IMR-90 (cell line): ENCODE measurements at regions not wholly inside any gene's neighbourhood (a gene's known extent, or its start where the extent isn't known, plus 50 kb on each side); places are given as distances from the start of the nearest gene placed in this dataset.

Experiments
- ATAC-seq: fragments of 200-7000 bp; cut with Tn5 transposase; 2 replicates; pipeline ENCODE4 v1.9.1; 2020; ENCODE audit warnings: low read depth, mild to moderate bottlenecking, moderate library complexity
- BruUV-seq: library from RNA; stranded (reverse); fragments of 400-500 nt; replicated peaks from 2 replicates; lab custom pipeline; 2021; lab: Mats Ljungman, UMichigan
- CTCF ChIA-PET: fragments of 300-600 bp; formaldehyde crosslinking; extraction: SDS; loops from one replicate; lab custom pipeline; 2021; ENCODE audit warnings: antibody characterized with exemption; lab: Yijun Ruan, JAX
- POLR2A ChIA-PET: fragments of 300-600 bp; sonication (Branson Sonifier 250); formaldehyde crosslinking; loops from one replicate; lab custom pipeline; 2022; ENCODE audit warnings: antibody characterized with exemption; ENCODE audit not compliant: unreplicated experiment; lab: Charles Lee
- DNase-seq: peaks from one replicate; pipeline ENCODE4 v3.0.0; 2013
- H2AFZ ChIP-seq: replicated peaks from 2 replicates; pipeline ENCODE3; 2013; ENCODE audit warnings: low read length, mild to moderate bottlenecking; ENCODE audit not compliant: poor library complexity
- H2AK5ac ChIP-seq: 2 replicates; pipeline ENCODE4 v1.6.1; 2013; ENCODE audit warnings: low read depth, low read length, inconsistent platforms
- H2AK9ac ChIP-seq: replicated peaks from 2 replicates; pipeline ENCODE3; 2013; ENCODE audit warnings: mild to moderate bottlenecking, low read depth, low read length, moderate library complexity; ENCODE audit not compliant: poor library complexity
- H2BK120ac ChIP-seq: 2 replicates; pipeline ENCODE4 v1.6.1; 2013; ENCODE audit warnings: low read depth, low read length, inconsistent platforms
- H2BK15ac ChIP-seq: 3 replicates; pipeline ENCODE4 v1.6.1; 2013; ENCODE audit warnings: low read depth, low read length, inconsistent platforms
- H2BK20ac ChIP-seq: 2 replicates; pipeline ENCODE4 v1.6.1; 2013; ENCODE audit warnings: low read depth, mild to moderate bottlenecking, inconsistent platforms, low read length, moderate library complexity
- H2BK5ac ChIP-seq: 2 replicates; pipeline ENCODE4 v1.6.1; 2013; ENCODE audit warnings: mild to moderate bottlenecking, low read depth, low read length, inconsistent platforms; ENCODE audit not compliant: poor library complexity, severe bottlenecking
- H3K14ac ChIP-seq: replicated peaks from 2 replicates; pipeline ENCODE4 v1.6.1; 2013; ENCODE audit warnings: low read depth, low read length, inconsistent platforms
- H3K18ac ChIP-seq: 2 replicates; pipeline ENCODE4 v1.6.1; 2013; ENCODE audit warnings: low read depth, low read length, control low read depth
- H3K23ac ChIP-seq: 2 replicates; pipeline ENCODE4 v1.6.1; 2013; ENCODE audit warnings: low read depth, low read length, inconsistent platforms
- H3K27ac ChIP-seq: 2 replicates; pipeline ENCODE4 v1.5.1; 2013; ENCODE audit warnings: mild to moderate bottlenecking, control low read depth, low read length; ENCODE audit not compliant: insufficient read depth
- H3K27me3 ChIP-seq: 2 replicates; pipeline ENCODE4 v1.6.1; 2013; ENCODE audit warnings: low read length; ENCODE audit not compliant: control insufficient read depth, insufficient read depth
- H3K36me3 ChIP-seq: 2 replicates; pipeline ENCODE4 v1.6.1; 2013; ENCODE audit warnings: low read length, mixed read lengths; ENCODE audit not compliant: control insufficient read depth, insufficient read depth
- H3K4ac ChIP-seq: 2 replicates; pipeline ENCODE4 v1.6.1; 2013; ENCODE audit warnings: low read depth, low read length, inconsistent platforms
- H3K4me1 ChIP-seq: 2 replicates; pipeline ENCODE4 v1.6.1; 2013; ENCODE audit warnings: low read length, mixed read lengths; ENCODE audit not compliant: control insufficient read depth, insufficient read depth
- H3K4me2 ChIP-seq: 2 replicates; pipeline ENCODE4 v1.6.1; 2013; ENCODE audit warnings: low read depth, mild to moderate bottlenecking, control low read depth, low read length, moderate library complexity
- H3K4me3 ChIP-seq: 2 replicates; pipeline ENCODE4 v1.5.1; 2013; ENCODE audit warnings: low read depth, mild to moderate bottlenecking, control low read depth, low read length, moderate library complexity; ENCODE audit not compliant: insufficient read depth
- H3K56ac ChIP-seq: 2 replicates; pipeline ENCODE4 v1.6.1; 2013; ENCODE audit warnings: low read length, inconsistent platforms; ENCODE audit not compliant: insufficient read depth; ENCODE audit errors: extremely low read depth
- H3K79me1 ChIP-seq, 2 experiments: 2 replicates each; pipeline ENCODE4 v1.6.1; 2013; ENCODE audit warnings: low read length in 2 of 2, inconsistent platforms in 1 of 2, low read depth in 1 of 2
- H3K9ac ChIP-seq: 2 replicates; pipeline ENCODE4 v1.6.1; 2013; ENCODE audit warnings: low read depth, low read length, control low read depth
- H3K9me1 ChIP-seq: 2 replicates; pipeline ENCODE4 v1.6.1; 2013; ENCODE audit warnings: low read length, inconsistent platforms; ENCODE audit not compliant: insufficient read depth
- H3K9me3 ChIP-seq: 2 replicates; pipeline ENCODE4 v1.6.1; 2013; ENCODE audit warnings: low read length; ENCODE audit not compliant: control insufficient read depth, insufficient read depth
- H4K20me1 ChIP-seq: 2 replicates; pipeline ENCODE4 v1.6.1; 2013; ENCODE audit warnings: low read length, inconsistent platforms; ENCODE audit not compliant: insufficient read depth
- H4K5ac ChIP-seq: 2 replicates; pipeline ENCODE4 v1.6.1; 2013; ENCODE audit warnings: mild to moderate bottlenecking, low read depth, low read length, control low read depth
- H4K8ac ChIP-seq, 2 experiments: 2 replicates each; pipeline ENCODE4 v1.6.1; 2013; ENCODE audit warnings: low read depth in 2 of 2, low read length in 2 of 2, control low read depth in 1 of 2, inconsistent platforms in 1 of 2
- H4K91ac ChIP-seq: 2 replicates; pipeline ENCODE4 v1.6.1; 2013; ENCODE audit warnings: low read depth, low read length, inconsistent platforms; ENCODE audit not compliant: insufficient read depth
- BHLHE40 ChIP-seq: fragments of 150-350 bp; IDR thresholded peaks from 2 replicates; pipeline ENCODE4 v1.6.1; 2016; ENCODE audit warnings: mild to moderate bottlenecking, low read depth, low read length
- CEBPB ChIP-seq: IDR thresholded peaks from 2 replicates; pipeline ENCODE4 v1.6.1; 2012; ENCODE audit warnings: low read depth, low read length, improper control_type of control experiment
- CHD1 ChIP-seq: IDR thresholded peaks from 2 replicates; pipeline ENCODE4 v1.6.1; 2012; ENCODE audit warnings: low read depth, low read length, improper control_type of control experiment
- ELK1 ChIP-seq: fragments of 150-350 bp; IDR thresholded peaks from 2 replicates; pipeline ENCODE4 v1.6.1; 2016; ENCODE audit warnings: low read depth, mild to moderate bottlenecking, low read length, moderate library complexity, borderline replicate concordance
- FOS ChIP-seq: fragments of 150-350 bp; IDR thresholded peaks from 2 replicates; pipeline ENCODE4 v1.6.1; 2016; ENCODE audit warnings: low read depth, low read length
- MAFK ChIP-seq: IDR thresholded peaks from 2 replicates; pipeline ENCODE4 v1.6.1; 2012; ENCODE audit warnings: low read depth, low read length, improper control_type of control experiment
- MAZ ChIP-seq: IDR thresholded peaks from 2 replicates; pipeline ENCODE4 v1.6.1; 2012; ENCODE audit warnings: low read depth, mild to moderate bottlenecking, low read length, improper control_type of control experiment, moderate library complexity, borderline replicate concordance
- MXI1 ChIP-seq: IDR thresholded peaks from 2 replicates; pipeline ENCODE4 v1.6.1; 2012; ENCODE audit warnings: low read depth, mild to moderate bottlenecking, low read length, moderate library complexity, borderline replicate concordance
- NFE2L2 ChIP-seq: fragments of 150-350 bp; IDR thresholded peaks from 2 replicates; pipeline ENCODE4 v1.6.1; 2016; ENCODE audit warnings: low read depth, mild to moderate bottlenecking, low read length
- POLR2A ChIP-seq: IDR thresholded peaks from 2 replicates; pipeline ENCODE4 v1.6.1; 2012; ENCODE audit warnings: mild to moderate bottlenecking, low read depth, low read length
- RAD21 ChIP-seq: IDR thresholded peaks from 2 replicates; pipeline ENCODE4 v1.6.1; 2012; ENCODE audit warnings: low read length, improper control_type of control experiment
- RCOR1 ChIP-seq: IDR thresholded peaks from 2 replicates; pipeline ENCODE4 v1.6.1; 2012; ENCODE audit warnings: mild to moderate bottlenecking, low read length, improper control_type of control experiment; ENCODE audit not compliant: insufficient replicate concordance
- RFX5 ChIP-seq: IDR thresholded peaks from 2 replicates; pipeline ENCODE4 v1.8.0; 2012; ENCODE audit warnings: low read depth, mild to moderate bottlenecking, low read length, moderate library complexity
- SMC3 ChIP-seq: fragments of 150-350 bp; IDR thresholded peaks from 2 replicates; pipeline ENCODE4 v1.6.1; 2016; ENCODE audit warnings: low read depth, mild to moderate bottlenecking, antibody characterized with exemption, low read length, moderate library complexity
- WGBS, 2 experiments: methylation state at CpG; one replicate each; pipeline versions ENCODE4 v1.1.5 to v1.1.7; 2013; ENCODE audit warnings: missing lambda C conversion rate in 2 of 2; ENCODE audit not compliant: insufficient read length in 1 of 2; ENCODE audit errors: extremely low coverage in 2 of 2; 5-methylcytosine and 5-hydroxymethylcytosine counted together
- dilution Hi-C: fragments of 300-500 bp; cut with HindIII; formaldehyde crosslinking; loops from one replicate; pipeline ENCODE4 v1.14.3; 2018; ENCODE audit warnings: low sequenced_read_pairs; ENCODE audit not compliant: unreplicated experiment
- in situ Hi-C: fragments of 300-500 bp; cut with MboI; formaldehyde crosslinking; loops from 3 replicates; pipeline ENCODE4 v1.14.3; 2019; ENCODE audit warnings: low sequenced_read_pairs, inconsistent platforms, mixed read lengths
- intact Hi-C: fragments of 100-400 bp; cut with micrococcal nuclease; formaldehyde crosslinking; loops from 2 replicates; pipeline ENCODE4 v1.10.0; 2022
- TF ChIP-seq, protein P1 (sequence below): conservative IDR thresholded peaks from 2 replicates; pipeline ENCODE4 v1.5.1; 2012; ENCODE audit warnings: mild to moderate bottlenecking, low read depth, low read length, improper control_type of control experiment
- TF ChIP-seq, protein P2 (sequence below): fragments of 150-350 bp; IDR thresholded peaks from 2 replicates; pipeline ENCODE4 v1.6.1; 2017; ENCODE audit warnings: mild to moderate bottlenecking, antibody characterized with exemption, low read length, low read depth

DNA sequence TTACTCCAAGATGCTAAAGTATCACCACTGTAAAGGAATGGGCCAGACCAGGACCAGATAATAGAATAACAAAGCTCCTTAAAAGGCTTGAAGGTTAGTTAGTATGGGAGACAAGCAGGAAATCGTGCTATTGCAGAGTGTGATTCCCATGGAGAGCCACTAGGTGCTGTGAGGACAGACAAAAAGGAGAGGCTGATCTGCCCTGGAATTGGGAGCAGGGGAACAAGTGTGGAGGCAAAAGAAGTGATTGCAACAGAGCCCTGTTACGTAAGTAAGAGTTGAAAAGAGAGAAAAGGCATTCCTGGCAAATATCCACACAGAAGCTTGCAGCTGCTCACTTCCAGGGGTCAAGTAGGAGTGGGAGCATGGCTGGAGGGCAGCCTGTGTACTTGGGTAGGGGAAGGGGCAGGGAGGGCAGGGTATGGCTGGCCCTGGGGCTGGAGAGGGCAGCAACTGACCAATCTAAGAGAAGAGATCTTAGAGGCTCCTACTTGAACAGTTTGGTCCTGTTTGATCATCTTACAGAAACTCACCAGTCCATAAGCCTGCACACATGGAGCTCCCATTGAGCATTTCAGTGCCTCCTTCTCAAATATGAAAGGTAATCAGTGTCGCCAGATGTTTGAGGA, 207.7 kb upstream of the GJB5 start:
- in situ Hi-C loops: no loop called here
- Histone ChIP-seq H3K4me1 (no peaks in the 10 kb centered on the region), H3K18ac (no peak overlapping the region), H3K56ac (no peak overlapping the region), H2BK5ac (no peak overlapping the region), H3K9me3 (peaks cover 13% of the 10 kb centered on the region; the same call in 1 of the 2 replicates), H3K4me2 (no peak overlapping the region), H3K9ac (no peak overlapping the region), H2BK20ac (no peak overlapping the region), H3K27ac (no peak overlapping the region), H4K91ac (no peak overlapping the region), H3K27me3 (no peaks in the 10 kb centered on the region), H3K4me3 (no peak overlapping the region), H2BK15ac (no peak overlapping the region), H3K9me1 (no peaks in the 10 kb centered on the region), H2BK120ac (no peak overlapping the region), H3K36me3 (no peaks in the 10 kb centered on the region), H3K14ac (no peak overlapping the region), H4K8ac (no peak overlapping the region), H2AFZ (no peak overlapping the region), H3K4ac (no peak overlapping the region), H4K5ac (no peak overlapping the region), H3K79me1 (no peaks in the 10 kb centered on the region), H2AK5ac (no peak overlapping the region), H2AK9ac (no peak overlapping the region), H3K23ac (no peak overlapping the region), H4K20me1 (no peaks in the 10 kb centered on the region)
- no TSS peak for BruUV-seq
- dilution Hi-C loops: no loop called here
- WGBS, 2 experiments: no CpG with 5 or more reads among the region's 3 CpGs
- CTCF ChIA-PET: interaction anchor here (0.6 kb wide), 1 partner anchor 10 kb away, joined by 3 read pairs; no protein-coding TSS in a partner anchor
- POLR2A ChIA-PET: no interaction called here
- ATAC-seq (no peak), DNase-seq (no peak)
- intact Hi-C loops: no loop called here
- TF ChIP-seq ELK1: no peak
- no peak for TF ChIP-seq POLR2A
- TF ChIP-seq FOS: no peak
- TF ChIP-seq NFE2L2: no peak
- TF ChIP-seq MXI1: no peak
- no peak for TF ChIP-seq CEBPB
- no peak for TF ChIP-seq SMC3
- TF ChIP-seq, protein P1, sequence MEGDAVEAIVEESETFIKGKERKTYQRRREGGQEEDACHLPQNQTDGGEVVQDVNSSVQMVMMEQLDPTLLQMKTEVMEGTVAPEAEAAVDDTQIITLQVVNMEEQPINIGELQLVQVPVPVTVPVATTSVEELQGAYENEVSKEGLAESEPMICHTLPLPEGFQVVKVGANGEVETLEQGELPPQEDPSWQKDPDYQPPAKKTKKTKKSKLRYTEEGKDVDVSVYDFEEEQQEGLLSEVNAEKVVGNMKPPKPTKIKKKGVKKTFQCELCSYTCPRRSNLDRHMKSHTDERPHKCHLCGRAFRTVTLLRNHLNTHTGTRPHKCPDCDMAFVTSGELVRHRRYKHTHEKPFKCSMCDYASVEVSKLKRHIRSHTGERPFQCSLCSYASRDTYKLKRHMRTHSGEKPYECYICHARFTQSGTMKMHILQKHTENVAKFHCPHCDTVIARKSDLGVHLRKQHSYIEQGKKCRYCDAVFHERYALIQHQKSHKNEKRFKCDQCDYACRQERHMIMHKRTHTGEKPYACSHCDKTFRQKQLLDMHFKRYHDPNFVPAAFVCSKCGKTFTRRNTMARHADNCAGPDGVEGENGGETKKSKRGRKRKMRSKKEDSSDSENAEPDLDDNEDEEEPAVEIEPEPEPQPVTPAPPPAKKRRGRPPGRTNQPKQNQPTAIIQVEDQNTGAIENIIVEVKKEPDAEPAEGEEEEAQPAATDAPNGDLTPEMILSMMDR: no peak
- TF ChIP-seq, protein P2, sequence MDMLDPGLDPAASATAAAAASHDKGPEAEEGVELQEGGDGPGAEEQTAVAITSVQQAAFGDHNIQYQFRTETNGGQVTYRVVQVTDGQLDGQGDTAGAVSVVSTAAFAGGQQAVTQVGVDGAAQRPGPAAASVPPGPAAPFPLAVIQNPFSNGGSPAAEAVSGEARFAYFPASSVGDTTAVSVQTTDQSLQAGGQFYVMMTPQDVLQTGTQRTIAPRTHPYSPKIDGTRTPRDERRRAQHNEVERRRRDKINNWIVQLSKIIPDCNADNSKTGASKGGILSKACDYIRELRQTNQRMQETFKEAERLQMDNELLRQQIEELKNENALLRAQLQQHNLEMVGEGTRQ: no peak
- no peak for TF ChIP-seq CHD1
- no peak for TF ChIP-seq MAFK
- TF ChIP-seq BHLHE40: no peak
- TF ChIP-seq MAZ: no peak
- TF ChIP-seq RCOR1: no peak
- no peak for TF ChIP-seq RAD21
- no peak for TF ChIP-seq RFX5
